WI38 (cell line): ENCODE measurements at regions not wholly inside any gene's neighbourhood (a gene's known extent, or its start where the extent isn't known, plus 50 kb on each side); places are given as distances from the start of the nearest gene placed in this dataset.

Experiments used
- H3K4me3 ChIP-seq: 2 replicates; pipeline ENCODE4 v1.5.1; 2011; ENCODE audit warnings: low read depth, mild to moderate bottlenecking, control low read depth, low read length
- TF ChIP-seq, protein P1 (sequence below): IDR thresholded peaks from 2 replicates; pipeline ENCODE4 v1.5.1; 2012; ENCODE audit warnings: low read depth, mild to moderate bottlenecking, control low read depth, low read length

DNA sequence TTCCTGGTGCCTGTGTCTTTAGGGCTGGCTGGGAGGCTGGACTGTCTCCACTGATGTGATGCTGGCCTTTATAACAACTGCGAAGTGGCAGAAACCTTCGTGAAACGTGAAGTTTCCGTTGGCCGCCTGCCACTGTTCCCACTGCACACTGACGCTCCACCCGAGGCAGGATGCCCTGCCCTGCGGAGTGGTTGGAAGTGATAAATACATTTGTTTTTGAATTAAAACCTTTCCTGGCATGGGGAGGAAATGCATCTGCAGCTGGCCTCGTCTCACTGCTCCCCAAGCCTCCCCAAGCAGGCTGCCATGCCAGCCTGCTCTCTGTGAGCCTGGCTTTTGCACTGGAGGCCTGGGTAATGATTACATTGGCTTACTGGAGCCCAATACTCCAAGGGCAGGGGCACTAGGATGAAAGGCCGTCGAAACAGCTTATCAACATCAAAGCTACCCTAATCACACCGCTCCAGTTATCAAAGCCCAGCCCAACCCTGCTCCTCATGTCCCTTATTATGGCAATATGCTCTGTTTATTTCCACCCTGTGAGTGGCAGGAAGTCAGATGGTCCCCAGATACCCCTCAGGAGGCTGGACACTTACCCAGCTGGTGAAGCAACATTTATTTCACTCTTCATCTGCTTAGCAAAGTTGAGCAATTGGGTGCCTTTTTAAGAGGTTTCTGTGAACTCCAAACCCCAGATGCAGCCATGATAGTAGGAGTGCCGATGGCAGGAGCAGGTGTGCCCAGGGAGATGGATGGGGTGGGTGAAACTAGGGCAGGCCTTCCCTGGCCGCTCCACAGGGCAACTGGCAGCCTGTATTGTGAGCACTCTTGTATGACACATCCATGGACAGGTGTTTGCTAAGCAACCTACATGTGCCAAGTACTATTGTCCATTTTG lies 97.4 kb upstream of the ITGA6 start:
- TF ChIP-seq, protein P1, sequence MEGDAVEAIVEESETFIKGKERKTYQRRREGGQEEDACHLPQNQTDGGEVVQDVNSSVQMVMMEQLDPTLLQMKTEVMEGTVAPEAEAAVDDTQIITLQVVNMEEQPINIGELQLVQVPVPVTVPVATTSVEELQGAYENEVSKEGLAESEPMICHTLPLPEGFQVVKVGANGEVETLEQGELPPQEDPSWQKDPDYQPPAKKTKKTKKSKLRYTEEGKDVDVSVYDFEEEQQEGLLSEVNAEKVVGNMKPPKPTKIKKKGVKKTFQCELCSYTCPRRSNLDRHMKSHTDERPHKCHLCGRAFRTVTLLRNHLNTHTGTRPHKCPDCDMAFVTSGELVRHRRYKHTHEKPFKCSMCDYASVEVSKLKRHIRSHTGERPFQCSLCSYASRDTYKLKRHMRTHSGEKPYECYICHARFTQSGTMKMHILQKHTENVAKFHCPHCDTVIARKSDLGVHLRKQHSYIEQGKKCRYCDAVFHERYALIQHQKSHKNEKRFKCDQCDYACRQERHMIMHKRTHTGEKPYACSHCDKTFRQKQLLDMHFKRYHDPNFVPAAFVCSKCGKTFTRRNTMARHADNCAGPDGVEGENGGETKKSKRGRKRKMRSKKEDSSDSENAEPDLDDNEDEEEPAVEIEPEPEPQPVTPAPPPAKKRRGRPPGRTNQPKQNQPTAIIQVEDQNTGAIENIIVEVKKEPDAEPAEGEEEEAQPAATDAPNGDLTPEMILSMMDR, result no peak
- no peak overlapping the region for H3K4me3 ChIP-seq

DNA sequence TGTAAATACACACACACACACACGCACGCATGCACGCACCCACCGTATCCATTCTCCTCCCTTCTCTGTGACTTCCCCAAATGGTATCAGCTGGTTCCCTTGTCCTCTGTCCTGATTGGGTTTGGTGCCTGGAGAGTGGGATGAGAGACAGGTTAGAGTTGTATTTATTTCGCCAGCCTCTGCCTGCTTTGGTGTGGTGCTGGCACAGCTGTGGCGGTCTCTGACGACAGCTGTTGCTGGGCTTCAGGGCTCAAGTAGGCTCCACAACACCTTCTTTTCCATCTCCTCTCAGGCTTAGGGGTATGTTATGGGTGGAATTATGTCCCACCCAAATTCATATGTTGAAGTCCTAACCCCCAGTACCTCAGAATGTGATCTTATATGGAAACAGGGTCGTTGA lies 94.9 kb upstream of the ITGA6 start:
- no peak overlapping the region for H3K4me3 ChIP-seq
- TF ChIP-seq, protein P1, result no peak

DNA sequence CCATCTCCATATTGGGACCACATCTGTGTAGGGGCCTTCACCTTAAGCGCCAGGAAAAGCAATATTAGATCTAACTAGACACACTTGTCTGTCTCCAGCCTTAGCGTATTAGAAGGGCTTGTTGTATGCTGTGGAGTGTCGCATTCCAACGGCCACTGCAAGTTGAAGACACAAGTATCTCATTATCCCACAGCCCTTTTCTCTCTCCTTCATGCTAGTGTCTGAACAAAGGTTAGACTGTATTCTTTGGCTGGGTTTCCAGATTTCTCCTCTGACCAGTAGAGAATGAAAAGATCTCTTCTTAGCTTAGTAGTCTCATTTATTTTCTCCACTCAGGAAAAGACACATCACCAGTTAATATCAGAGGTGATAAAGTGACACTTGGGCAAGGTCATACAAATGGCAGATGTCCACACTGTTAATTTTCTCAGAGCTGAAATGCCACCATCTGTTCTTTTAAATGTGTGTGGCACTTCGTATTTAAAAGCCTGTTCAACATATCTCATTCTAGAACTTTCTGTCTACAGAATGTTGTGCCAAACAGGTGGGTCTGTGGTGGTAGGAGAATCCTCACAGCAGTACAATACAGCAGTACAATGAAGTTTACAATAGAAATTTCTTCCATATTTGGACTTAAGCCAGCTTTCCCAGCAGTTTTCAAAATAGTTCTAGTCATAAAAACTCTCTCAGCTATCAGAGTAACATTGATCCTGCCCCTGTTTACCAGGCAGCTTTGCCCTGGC lies 94.0 kb upstream of the ITGA6 start:
- TF ChIP-seq, protein P1, result no peak

DNA sequence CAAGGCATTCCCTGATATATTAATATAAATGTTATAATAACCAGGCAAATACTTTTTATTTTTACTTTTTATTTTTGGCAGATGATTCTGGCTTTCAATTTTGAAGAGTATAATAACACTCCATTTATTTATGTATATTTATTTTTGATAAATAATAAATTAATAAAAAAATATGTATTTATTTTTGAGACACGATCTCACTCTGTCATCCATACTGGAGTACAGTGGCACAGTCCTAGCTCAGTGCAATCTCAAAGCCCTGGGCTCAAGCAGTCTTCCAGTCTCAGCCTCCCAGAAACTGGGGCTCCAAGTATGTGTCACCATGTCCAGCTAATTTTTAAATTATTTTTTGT lies 93.4 kb upstream of the ITGA6 start:
- no peak overlapping the region for H3K4me3 ChIP-seq
- TF ChIP-seq, protein P1, result no peak

More for the DNA sequence above, 94.0 kb upstream of the ITGA6 start:
- H3K4me3 ChIP-seq, result no peak overlapping the region

DNA sequence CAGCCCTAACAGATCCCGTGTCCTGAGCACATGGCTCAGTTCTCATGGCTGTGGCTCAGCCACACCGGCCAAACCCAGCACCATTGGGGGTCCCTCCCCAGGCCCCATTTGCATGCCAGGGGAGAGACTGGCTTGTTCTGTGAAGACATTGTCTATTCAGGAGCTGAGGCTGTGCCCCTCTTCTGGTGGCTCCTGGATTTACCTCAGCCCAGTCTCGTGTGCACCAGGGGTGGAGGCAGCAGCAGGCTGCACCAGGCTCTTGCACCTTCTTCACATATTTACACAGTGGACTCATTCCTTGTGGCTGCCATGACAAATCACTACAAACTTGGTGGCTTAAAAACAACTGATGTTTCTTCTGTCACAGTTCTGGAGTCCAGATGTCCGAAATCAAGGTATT lies 92.4 kb upstream of the ITGA6 start:
- H3K4me3 ChIP-seq, result no peak overlapping the region
- TF ChIP-seq, protein P1, result no peak

DNA sequence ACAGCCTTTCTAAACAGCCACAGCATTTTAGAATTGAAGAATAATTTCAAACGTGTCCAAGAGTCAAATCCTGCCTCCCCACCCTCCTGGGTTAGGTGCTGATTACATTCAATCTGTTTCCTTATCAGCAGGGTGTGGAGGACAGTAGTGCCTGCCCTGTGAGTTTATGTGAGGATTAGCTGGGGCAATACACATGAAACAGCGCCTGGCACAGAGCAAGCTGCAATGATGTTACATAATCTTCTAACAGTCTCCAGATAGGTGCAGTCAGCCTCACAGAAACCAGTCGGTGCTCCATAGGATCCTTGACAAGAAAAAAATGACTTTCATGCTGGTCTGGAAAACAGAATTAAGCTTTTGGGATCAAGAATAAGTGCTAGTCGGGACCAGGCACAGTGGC lies 91.7 kb upstream of the ITGA6 start:
- TF ChIP-seq, protein P1, result no peak
- H3K4me3 ChIP-seq, result no peak overlapping the region

DNA sequence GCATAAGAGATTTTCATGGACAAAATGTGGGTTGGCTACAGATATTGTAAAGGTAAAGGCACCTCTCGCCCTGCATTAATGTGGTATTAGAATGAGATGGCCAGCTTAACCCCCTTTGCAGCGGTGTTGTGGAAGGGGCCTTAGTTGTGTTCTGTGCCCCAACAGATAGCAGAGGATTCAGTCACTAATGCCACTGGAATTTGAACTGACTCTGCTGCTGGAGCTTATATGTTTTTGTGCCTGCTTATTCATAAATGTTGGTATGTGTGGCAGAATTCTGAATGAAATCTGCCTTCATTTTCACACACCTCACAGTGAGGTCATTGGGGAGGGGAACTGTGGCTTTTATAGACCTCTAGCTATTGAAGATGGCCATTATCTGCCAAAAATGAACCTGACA lies 90.7 kb upstream of the ITGA6 start:
- TF ChIP-seq, protein P1, result no peak
- no peak overlapping the region for H3K4me3 ChIP-seq
